H1 (cell line): ENCODE measurements at regions not wholly inside any gene's neighbourhood (a gene's known extent, or its start where the extent isn't known, plus 50 kb on each side); places are given as distances from the start of the nearest gene placed in this dataset.

ENCODE experiments used
- CTCF ChIA-PET: fragments of 300-600 bp; sonication (Branson Sonifier 250); formaldehyde crosslinking; loops from one replicate; lab custom pipeline; 2021; ENCODE audit not compliant: partially characterized antibody; lab: Charles Lee
- POLR2A ChIA-PET: fragments of 300-600 bp; sonication (Branson Sonifier 250); formaldehyde crosslinking; loops from one replicate; lab custom pipeline; 2021; ENCODE audit warnings: inconsistent platforms; ENCODE audit not compliant: partially characterized antibody; lab: Charles Lee
- DNase-seq, 2 experiments: peaks; one replicate each; pipeline versions ENCODE4 v3.0.0 to v3.0.0-alpha.2; 2010 to 2022; ENCODE audit warnings: low spot score in 2 of 2, low read depth in 1 of 2, mixed read lengths in 1 of 2
- FAIRE-seq: peaks from 2 replicates; lab custom pipeline; 2011; peaks lifted over from hg19 to GRCh38; lab: Jason Lieb, UNC
- H2AFZ ChIP-seq: 2 replicates; pipeline ENCODE4 v1.8.1; 2012; ENCODE audit warnings: low read length, inconsistent platforms
- H2AK5ac ChIP-seq: 2 replicates; pipeline ENCODE4 v1.6.1; 2013; ENCODE audit warnings: low read depth, low read length
- H2BK120ac ChIP-seq: replicated peaks from 2 replicates; pipeline ENCODE3; 2013; ENCODE audit warnings: low read depth, low read length, inconsistent platforms
- H2BK12ac ChIP-seq: 2 replicates; pipeline ENCODE4 v1.6.1; 2013; ENCODE audit warnings: low read depth, low read length
- H2BK15ac ChIP-seq: 2 replicates; pipeline ENCODE4 v1.6.1; 2013; ENCODE audit warnings: low read length
- H2BK20ac ChIP-seq: 2 replicates; pipeline ENCODE4 v1.6.1; 2013; ENCODE audit warnings: low read length
- H2BK5ac ChIP-seq: 2 replicates; pipeline ENCODE4 v1.6.1; 2013; ENCODE audit warnings: low read depth, low read length
- H3K14ac ChIP-seq: 2 replicates; pipeline ENCODE4 v1.6.1; 2013; ENCODE audit warnings: inconsistent platforms; ENCODE audit not compliant: insufficient read length
- H3K18ac ChIP-seq: 2 replicates; pipeline ENCODE4 v1.6.1; 2013; ENCODE audit warnings: low read length; ENCODE audit errors: extremely low read depth
- H3K23ac ChIP-seq: 2 replicates; pipeline ENCODE4 v1.6.1; 2013; ENCODE audit warnings: inconsistent platforms; ENCODE audit not compliant: insufficient read length
- H3K23me2 ChIP-seq: 2 replicates; pipeline ENCODE4 v1.6.1; 2013; ENCODE audit warnings: low read depth, low read length
- H3K27ac ChIP-seq: 2 replicates; pipeline ENCODE4 v1.6.1; 2011; ENCODE audit warnings: low read depth, low read length, inconsistent platforms
- H3K27me3 ChIP-seq, 4 experiments: replicated peaks in 1 of 4; 1 replicate in 1 of 4; 2 replicates in 3 of 4; pipeline versions ENCODE4 v1.6.1 to v1.8.1; 2011 to 2013; ENCODE audit warnings: low read length in 3 of 4, mild to moderate bottlenecking in 3 of 4, inconsistent platforms in 2 of 4, mixed read lengths in 2 of 4, moderate library complexity in 1 of 4; ENCODE audit not compliant: control insufficient read depth in 3 of 4, insufficient read depth in 3 of 4; ENCODE audit errors: extremely low read depth in 1 of 4
- H3K36me3 ChIP-seq, 4 experiments: 2 replicates each; pipeline versions ENCODE4 v1.6.1 to v1.8.1; 2011 to 2013; ENCODE audit warnings: mild to moderate bottlenecking in 4 of 4, low read length in 3 of 4, moderate library complexity in 2 of 4, control low read depth in 1 of 4, inconsistent platforms in 1 of 4; ENCODE audit not compliant: insufficient read depth in 4 of 4, control insufficient read depth in 2 of 4
- H3K4ac ChIP-seq: replicated peaks from 2 replicates; pipeline ENCODE3; 2013; ENCODE audit warnings: low read length, low read depth, mixed read lengths, inconsistent platforms; ENCODE audit not compliant: insufficient read length
- H3K4me1 ChIP-seq, 4 experiments: replicated peaks in 1 of 4; 1 replicate in 1 of 4; 2 replicates in 3 of 4; pipeline versions ENCODE4 v1.6.1 to v1.8.1; 2011 to 2013; ENCODE audit warnings: low read length in 3 of 4, inconsistent platforms in 2 of 4, mixed read lengths in 1 of 4; ENCODE audit not compliant: insufficient read depth in 4 of 4, control insufficient read depth in 3 of 4
- H3K4me2 ChIP-seq, 2 experiments: 2 replicates each; pipeline versions ENCODE4 v1.6.1 to v1.8.1; 2011 to 2013; ENCODE audit warnings: low read depth in 2 of 2, low read length in 2 of 2, control low read depth in 1 of 2, inconsistent platforms in 1 of 2, mild to moderate bottlenecking in 1 of 2; ENCODE audit not compliant: insufficient read depth in 1 of 2
- H3K4me3 ChIP-seq, 4 experiments: fragments of 200-600, 300-600 bp in 1 of 4; sonication (generic), shearing (Covaris generic), sonication (Bioruptor Twin) in 1 of 4; 2 replicates each; pipeline versions ENCODE4 v1.5.1 to v1.8.1; 2011 to 2016; ENCODE audit warnings: low read length in 4 of 4, low read depth in 3 of 4, control low read depth in 2 of 4, inconsistent platforms in 2 of 4, mild to moderate bottlenecking in 2 of 4, mixed read lengths in 1 of 4, moderate library complexity in 1 of 4; ENCODE audit not compliant: insufficient read depth in 2 of 4; ENCODE audit errors: extremely low read depth in 1 of 4
- H3K56ac ChIP-seq: replicated peaks from 2 replicates; pipeline ENCODE3; 2013; ENCODE audit warnings: low read depth, mild to moderate bottlenecking, mixed read lengths, low read length, inconsistent platforms; ENCODE audit not compliant: insufficient read length
- H3K79me1 ChIP-seq: 2 replicates; pipeline ENCODE4 v1.6.1; 2013; ENCODE audit warnings: low read depth, low read length, control low read depth
- H3K79me2 ChIP-seq, 2 experiments: 2 replicates each; pipeline versions ENCODE4 v1.6.1 to v1.8.1; 2012 to 2013; ENCODE audit warnings: low read length in 2 of 2, mild to moderate bottlenecking in 2 of 2, inconsistent platforms in 1 of 2; ENCODE audit not compliant: insufficient read depth in 2 of 2, control insufficient read depth in 1 of 2
- H3K9ac ChIP-seq, 4 experiments: replicated peaks in 1 of 4; 1 replicate in 1 of 4; 2 replicates in 3 of 4; pipeline versions ENCODE4 v1.6.1 to v1.8.1; 2011 to 2013; ENCODE audit warnings: low read depth in 3 of 4, low read length in 3 of 4, control low read depth in 2 of 4, mild to moderate bottlenecking in 2 of 4, moderate library complexity in 2 of 4, inconsistent platforms in 1 of 4; ENCODE audit errors: extremely low read depth in 1 of 4
- H3K9me3 ChIP-seq, 2 experiments: 2 replicates each; pipeline versions ENCODE4 v1.6.1 to v1.8.1; 2012 to 2013; ENCODE audit warnings: mild to moderate bottlenecking in 2 of 2, moderate library complexity in 2 of 2, control low read depth in 1 of 2, inconsistent platforms in 1 of 2, low read depth in 1 of 2, low read length in 1 of 2, mixed read lengths in 1 of 2; ENCODE audit not compliant: insufficient read depth in 2 of 2
- H4K20me1 ChIP-seq, 2 experiments: replicated peaks in 1 of 2; 2 replicates each; pipeline versions ENCODE3 to v1.8.1; 2011 to 2013; ENCODE audit warnings: inconsistent platforms in 2 of 2, low read length in 2 of 2, mild to moderate bottlenecking in 1 of 2; ENCODE audit not compliant: insufficient read depth in 2 of 2, control insufficient read depth in 1 of 2
- H4K5ac ChIP-seq: 2 replicates; pipeline ENCODE4 v1.6.1; 2013; ENCODE audit warnings: low read length, low read depth, mixed read lengths, inconsistent platforms; ENCODE audit not compliant: insufficient read length
- H4K8ac ChIP-seq: 2 replicates; pipeline ENCODE4 v1.8.0; 2013; ENCODE audit warnings: mild to moderate bottlenecking, moderate library complexity, low read length, inconsistent platforms; ENCODE audit not compliant: insufficient read depth; ENCODE audit errors: extremely low read depth
- H4K91ac ChIP-seq: replicated peaks from 2 replicates; pipeline ENCODE3; 2013; ENCODE audit warnings: low read length, mixed read lengths, inconsistent platforms; ENCODE audit not compliant: insufficient read length
- BACH1 ChIP-seq: IDR thresholded peaks from 2 replicates; pipeline ENCODE4 v1.6.1; 2012; ENCODE audit warnings: low read length, improper control_type of control experiment
- CBX8 ChIP-seq: fragments of 300-800, 300-1000 bp; sonication (generic); IDR thresholded peaks from 2 replicates; pipeline ENCODE4 v1.7.1; 2016; ENCODE audit warnings: low read depth, low read length, borderline replicate concordance
- CHD1 ChIP-seq: IDR thresholded peaks from 2 replicates; pipeline ENCODE4 v1.6.1; 2012; ENCODE audit warnings: low read depth, low read length, improper control_type of control experiment
- EGR1 ChIP-seq: IDR thresholded peaks from 2 replicates; pipeline ENCODE4 v1.6.1; 2011; ENCODE audit warnings: low read depth, low read length, borderline replicate concordance
- EZH2 ChIP-seq: fragments of 200-600 bp; sonication (generic); IDR thresholded peaks from 2 replicates; pipeline ENCODE4 v1.7.1; 2012; ENCODE audit warnings: low read depth, mild to moderate bottlenecking, moderate library complexity, low read length, inconsistent platforms; ENCODE audit not compliant: severe bottlenecking
- MAFK ChIP-seq: IDR thresholded peaks from 2 replicates; pipeline ENCODE4 v1.6.1; 2012; ENCODE audit warnings: low read depth, mild to moderate bottlenecking, improper control_type of control experiment, low read length
- POLR2AphosphoS5 ChIP-seq: IDR thresholded peaks from 2 replicates; pipeline ENCODE4 v1.6.1; 2011; ENCODE audit warnings: low read depth, low read length
- SP2 ChIP-seq: IDR thresholded peaks from 2 replicates; pipeline ENCODE4 v1.6.1; 2012; ENCODE audit warnings: mild to moderate bottlenecking, low read length, inconsistent platforms
- SRF ChIP-seq: IDR thresholded peaks from 2 replicates; pipeline ENCODE4 v1.6.1; 2011; ENCODE audit warnings: mild to moderate bottlenecking, low read depth, low read length, moderate library complexity
- TBP ChIP-seq: IDR thresholded peaks from 2 replicates; pipeline ENCODE4 v1.6.1; 2011; ENCODE audit warnings: low read depth, low read length, improper control_type of control experiment
- WGBS, 2 experiments: shearing (Covaris generic) in 1 of 2; methylation state at CpG; one replicate each; pipeline versions ENCODE4 v1.1.6 to v1.1.7; 2013 to 2015; ENCODE audit warnings: low lambda C conversion rate in 2 of 2, mixed read lengths in 2 of 2, inconsistent platforms in 1 of 2, low coverage in 1 of 2, missing lambda C conversion rate in 1 of 2; ENCODE audit not compliant: insufficient replicate concordance in 2 of 2, insufficient coverage in 1 of 2, insufficient read length in 1 of 2; ENCODE audit errors: extremely low coverage in 1 of 2, missing lambda C conversion rate in 1 of 2; 5-methylcytosine and 5-hydroxymethylcytosine counted together
- TF ChIP-seq, protein P1 (sequence below): IDR thresholded peaks from 2 replicates; pipeline ENCODE4 v1.6.1; 2012; ENCODE audit warnings: inconsistent platforms

DNA sequence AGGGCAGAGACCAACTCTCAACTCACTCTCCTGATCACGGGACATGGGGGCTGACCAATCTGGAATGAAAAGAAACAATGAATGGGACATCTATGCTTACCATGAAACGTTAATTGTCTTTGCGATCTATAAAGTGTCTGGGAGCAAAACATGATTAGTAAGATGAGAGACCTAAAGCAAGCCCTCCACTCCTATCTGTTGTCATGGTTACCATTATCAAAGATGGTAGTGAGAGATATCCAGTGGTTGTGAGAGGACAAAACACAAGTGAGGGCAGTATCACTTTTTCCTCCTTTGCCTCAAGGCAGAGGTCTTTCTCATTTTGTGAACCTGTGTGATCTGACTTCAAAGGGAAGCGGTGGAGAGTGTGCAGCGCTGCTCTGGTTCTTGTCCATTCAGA lies 130.1 kb downstream of the LSM5 start:
- Histone ChIP-seq H3K9me3 (no peaks in the 10 kb centered on the region), H4K5ac (no peak overlapping the region), H3K23ac (no peak overlapping the region), H3K79me2 (no peaks in the 10 kb centered on the region), H3K4ac (no peak overlapping the region), H3K36me3 (no peaks in the 10 kb centered on the region), H3K4me3 (no peak overlapping the region), H3K18ac (no peak overlapping the region), H4K20me1 (no peaks in the 10 kb centered on the region), H3K14ac (no peak overlapping the region), H3K4me1 (no peaks in the 10 kb centered on the region), H3K9ac (no peak overlapping the region), H2AFZ (no peak overlapping the region), H3K23me2 (no peaks in the 10 kb centered on the region; the same call in 1 of the 2 replicates), H3K27me3 (no peaks in the 10 kb centered on the region; a peak in 1 of 7 replicates), H2BK120ac (no peak overlapping the region), H2BK5ac (no peak overlapping the region), H4K91ac (no peak overlapping the region), H2AK5ac (no peak overlapping the region), H3K56ac (no peak overlapping the region), H2BK20ac (no peak overlapping the region), H3K79me1 (no peaks in the 10 kb centered on the region), H2BK12ac (no peak overlapping the region), H4K8ac (no peak overlapping the region), H3K4me2 (no peak overlapping the region), H3K27ac (no peak overlapping the region), H2BK15ac (no peak overlapping the region)
- no peak for FAIRE-seq
- CTCF ChIA-PET: interaction anchor here (1.1 to 2.1 kb wide), 7 partner anchors 11 to 616 kb away, joined by 3 to 11 read pairs (median 5); no protein-coding TSS in a partner anchor
- POLR2A ChIA-PET: no interaction called here
- TF ChIP-seq CHD1: no peak
- no peak for TF ChIP-seq POLR2AphosphoS5
- TF ChIP-seq EGR1: no peak
- no peak for TF ChIP-seq EZH2
- no peak for TF ChIP-seq CBX8
- no peak for TF ChIP-seq SRF
- TF ChIP-seq, protein P1, sequence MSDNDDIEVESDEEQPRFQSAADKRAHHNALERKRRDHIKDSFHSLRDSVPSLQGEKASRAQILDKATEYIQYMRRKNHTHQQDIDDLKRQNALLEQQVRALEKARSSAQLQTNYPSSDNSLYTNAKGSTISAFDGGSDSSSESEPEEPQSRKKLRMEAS: no peak
- no peak for TF ChIP-seq SP2
- no peak for TF ChIP-seq BACH1
- no peak for TF ChIP-seq MAFK
- TF ChIP-seq TBP: no peak
- WGBS, 2 experiments: 94% methylated on average over 5 of the region's 5 CpGs; no CpG with 5 or more reads in 1 of the 2 experiments
- no peak for DNase-seq
